ENCODE measurements at regions not wholly inside any gene's neighbourhood (a gene's known extent, or its start where the extent isn't known, plus 50 kb on each side); places are given as distances from the start of the nearest gene placed in this dataset.

DNA sequence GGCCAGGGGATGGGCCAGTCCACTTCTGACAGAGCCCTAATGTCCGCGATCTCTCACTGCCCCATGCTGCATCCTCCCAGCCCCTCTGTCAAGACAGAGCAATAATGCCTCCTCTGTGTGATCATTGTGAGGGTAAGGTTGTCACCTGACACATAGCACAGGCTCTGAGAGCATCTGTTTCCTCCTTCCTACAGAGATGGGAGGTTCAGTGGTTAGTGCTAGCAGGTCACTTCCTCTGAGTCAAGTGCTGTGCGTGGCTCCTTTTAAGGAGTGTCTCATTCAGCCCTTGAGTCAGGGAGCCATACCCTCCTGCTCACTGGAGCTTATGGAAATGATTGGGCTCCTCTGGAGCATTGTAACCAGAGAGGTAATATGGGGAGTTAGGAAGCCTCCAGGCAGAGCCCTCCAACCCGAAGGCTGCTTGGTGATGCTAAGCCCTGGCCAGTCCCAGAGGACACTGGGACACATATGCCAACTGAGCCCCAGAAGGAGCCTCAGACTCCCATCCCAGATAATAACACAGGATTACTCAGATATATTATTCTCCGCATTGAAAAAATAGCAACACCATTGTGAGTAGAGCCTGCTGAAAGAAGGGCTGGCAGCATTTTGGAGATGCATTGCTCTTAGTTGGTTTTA is 189.0 kb downstream of the GALNT1 start:
- DNase-seq (ENCODE audit: low spot score in 2 of 2): no peak

GRCh38 chr18:35771172-35771571 is 189.6 kb downstream of the GALNT1 start:
- no peak for ATAC-seq (ENCODE audit: low read depth)
- Mint-ChIP-seq H3K4me3 (no peak overlapping the region), H3K27me3 (no peaks in the 10 kb centered on the region), H3K9me3 (no peaks in the 10 kb centered on the region), H3K27ac (no peak overlapping the region), H3K4me1 (peaks cover 8% of the 10 kb centered on the region), H3K36me3 (no peaks in the 10 kb centered on the region)
- no peak for DNase-seq (ENCODE audit: low spot score in 2 of 2)

More for the DNA sequence above, 189.0 kb downstream of the GALNT1 start:
- peak; percentile 90 for ATAC-seq (ENCODE audit: low read depth)
- Mint-ChIP-seq H3K4me3 (no peak overlapping the region), H3K27me3 (no peaks in the 10 kb centered on the region), H3K27ac (peak overlapping the region; percentile 52), H3K4me1 (peaks cover 8% of the 10 kb centered on the region), H3K36me3 (no peaks in the 10 kb centered on the region), H3K9me3 (no peaks in the 10 kb centered on the region)

DNA sequence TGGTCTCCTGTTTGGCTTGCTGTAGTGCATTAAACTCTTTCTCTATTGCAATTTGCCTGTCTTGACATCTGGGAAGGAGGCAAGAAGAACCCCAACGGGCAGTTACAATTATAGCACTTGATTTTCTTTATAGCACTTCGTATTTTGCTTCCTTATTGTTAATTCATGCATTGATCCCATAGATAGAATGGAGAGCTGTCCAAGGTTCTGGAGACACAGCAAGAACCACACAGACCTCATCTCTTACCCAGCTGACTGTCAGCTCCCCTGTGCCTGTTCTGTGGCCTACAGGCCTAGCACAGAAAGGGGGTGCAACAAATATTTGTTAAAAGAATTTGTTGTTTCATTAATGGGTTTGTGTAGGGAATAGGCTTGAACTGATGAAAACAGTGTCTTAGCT is 194.3 kb downstream of the GALNT1 start:
- Mint-ChIP-seq H3K4me1 (peaks cover under 1% of the 10 kb centered on the region), H3K27me3 (peaks cover 8% of the 10 kb centered on the region), H3K9me3 (no peaks in the 10 kb centered on the region), H3K36me3 (peaks cover 2% of the 10 kb centered on the region), H3K27ac (no peak overlapping the region), H3K4me3 (no peak overlapping the region)
- ATAC-seq (ENCODE audit: low read depth) (no peak), DNase-seq (ENCODE audit: low spot score in 2 of 2) (no peak)

GRCh38 chr18:35776473-35776872 is 194.9 kb downstream of the GALNT1 start:
- Mint-ChIP-seq H3K9me3 (no peaks in the 10 kb centered on the region), H3K4me1 (no peaks in the 10 kb centered on the region), H3K36me3 (peaks cover 2% of the 10 kb centered on the region), H3K4me3 (no peak overlapping the region), H3K27me3 (peaks cover 11% of the 10 kb centered on the region), H3K27ac (no peak overlapping the region)
- ATAC-seq (ENCODE audit: low read depth): no peak
- no peak for DNase-seq (ENCODE audit: low spot score in 2 of 2)

- no peaks in the 10 kb centered on the region for H3K4me1 Mint-ChIP-seq
- no peak for DNase-seq (ENCODE audit: low spot score in 2 of 2)
These were observed 195.4 kb upstream of the RMP24 start for GRCh38 chr18:35777039-35777438.

GRCh38 chr18:35778850-35779627 is 193.4 kb upstream of the RMP24 start:
- no peaks in the 10 kb centered on the region for H3K9me3 Mint-ChIP-seq
- no peak overlapping the region for H3K4me3 Mint-ChIP-seq
- H3K36me3 Mint-ChIP-seq: peaks cover 2% of the 10 kb centered on the region
- ATAC-seq (ENCODE audit: low read depth): no peak
- H3K27me3 Mint-ChIP-seq: peaks cover 11% of the 10 kb centered on the region
- H3K4me1 Mint-ChIP-seq: no peaks in the 10 kb centered on the region
- no peak for DNase-seq (ENCODE audit: low spot score in 2 of 2)
- no peak overlapping the region for H3K27ac Mint-ChIP-seq

More at GRCh38 chr18:35777039-35777438, 195.4 kb upstream of the RMP24 start:
- H3K27ac Mint-ChIP-seq: no peak overlapping the region
- H3K27me3 Mint-ChIP-seq: peaks cover 11% of the 10 kb centered on the region
- no peak overlapping the region for H3K4me3 Mint-ChIP-seq
- no peak for ATAC-seq (ENCODE audit: low read depth)
- no peaks in the 10 kb centered on the region for H3K9me3 Mint-ChIP-seq
- H3K36me3 Mint-ChIP-seq: peaks cover 2% of the 10 kb centered on the region

DNA sequence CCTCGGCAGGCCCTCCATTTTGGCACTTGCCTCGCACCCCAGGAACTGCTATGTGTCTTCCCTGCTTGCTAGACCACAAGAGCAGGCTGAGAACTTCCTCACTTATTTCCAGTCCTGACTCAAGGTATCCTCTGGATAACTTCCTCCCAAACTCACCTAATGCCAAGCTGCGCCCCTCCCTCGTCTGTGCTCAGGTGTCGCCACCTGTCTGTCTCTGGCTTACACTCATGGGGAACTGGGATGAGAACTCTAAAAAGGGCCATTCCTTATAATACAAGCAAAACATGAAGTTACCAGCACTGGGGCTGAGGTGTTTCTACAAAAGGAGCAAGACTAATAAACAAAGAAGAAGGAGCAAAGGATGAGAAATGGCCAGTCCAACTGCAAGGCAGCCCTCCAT is 191.5 kb upstream of the RMP24 start:
- DNase-seq (ENCODE audit: low spot score in 2 of 2): no peak
- ATAC-seq (ENCODE audit: low read depth): no peak
- Mint-ChIP-seq H3K4me3 (no peak overlapping the region), H3K27ac (no peak overlapping the region), H3K9me3 (no peaks in the 10 kb centered on the region), H3K27me3 (peaks cover 13% of the 10 kb centered on the region), H3K36me3 (peaks cover 2% of the 10 kb centered on the region), H3K4me1 (peaks cover 6% of the 10 kb centered on the region)

DNA sequence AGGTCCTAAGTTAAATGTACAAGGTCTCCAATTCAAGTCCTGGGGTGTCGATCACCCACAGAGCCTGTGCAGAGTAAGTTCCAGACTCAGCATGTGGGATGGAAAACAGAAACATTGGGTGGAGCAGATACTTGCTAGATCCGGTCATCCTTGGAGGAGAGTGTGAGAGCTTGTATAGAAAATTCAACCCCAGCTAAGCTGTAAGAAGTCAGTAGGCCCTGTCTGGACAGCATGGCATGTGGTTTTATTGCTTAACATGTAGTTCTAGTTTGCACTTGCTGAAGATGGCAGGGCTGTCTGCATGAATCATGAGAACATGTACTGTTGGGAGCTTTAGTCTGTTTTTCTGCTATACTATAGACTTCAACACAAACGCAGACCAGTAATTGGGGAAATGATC is 189.6 kb upstream of the RMP24 start:
- Mint-ChIP-seq H3K27ac (no peak overlapping the region), H3K36me3 (no peaks in the 10 kb centered on the region), H3K27me3 (peaks cover 13% of the 10 kb centered on the region), H3K9me3 (no peaks in the 10 kb centered on the region), H3K4me1 (peaks cover 15% of the 10 kb centered on the region), H3K4me3 (no peak overlapping the region)
- no peak for ATAC-seq (ENCODE audit: low read depth)
- no peak for DNase-seq (ENCODE audit: low spot score in 2 of 2)

- peak in 1 of 2 donors; percentile 26 for DNase-seq (ENCODE audit: low spot score in 2 of 2)
- peaks cover 2% of the 10 kb centered on the region for H3K27me3 Mint-ChIP-seq
- no peaks in the 10 kb centered on the region for H3K9me3 Mint-ChIP-seq
- H3K36me3 Mint-ChIP-seq: no peaks in the 10 kb centered on the region
- no peak overlapping the region for H3K27ac Mint-ChIP-seq
- peak; percentile 98 for ATAC-seq (ENCODE audit: low read depth)
- peak overlapping the region; percentile 59 for H3K4me3 Mint-ChIP-seq
- peaks cover 15% of the 10 kb centered on the region for H3K4me1 Mint-ChIP-seq
These were observed 186.0 kb upstream of the RMP24 start for GRCh38 chr18:35786365-35787042.

- no peak for DNase-seq (ENCODE audit: low spot score in 2 of 2)
- no peak overlapping the region for H3K4me3 Mint-ChIP-seq
- H3K9me3 Mint-ChIP-seq: no peaks in the 10 kb centered on the region
- peaks cover 6% of the 10 kb centered on the region for H3K27me3 Mint-ChIP-seq
- H3K4me1 Mint-ChIP-seq: peaks cover 15% of the 10 kb centered on the region
- ATAC-seq (ENCODE audit: low read depth): no peak
- H3K36me3 Mint-ChIP-seq: peaks cover 2% of the 10 kb centered on the region
- H3K27ac Mint-ChIP-seq: no peak overlapping the region
These were observed 182.9 kb upstream of the RMP24 start for GRCh38 chr18:35789543-35789942.

- ATAC-seq (ENCODE audit: low read depth) (no peak), DNase-seq (ENCODE audit: low spot score in 2 of 2) (no peak)
These were observed 174.5 kb upstream of the RMP24 start for GRCh38 chr18:35797948-35798347.

GRCh38 chr18:35803551-35803950 is 168.9 kb upstream of the RMP24 start:
- H3K27ac Mint-ChIP-seq: no peak overlapping the region
- no peaks in the 10 kb centered on the region for H3K36me3 Mint-ChIP-seq
- H3K4me3 Mint-ChIP-seq: no peak overlapping the region
- no peaks in the 10 kb centered on the region for H3K27me3 Mint-ChIP-seq
- H3K4me1 Mint-ChIP-seq: no peaks in the 10 kb centered on the region
- no peaks in the 10 kb centered on the region for H3K9me3 Mint-ChIP-seq
- ATAC-seq (ENCODE audit: low read depth) (no peak), DNase-seq (ENCODE audit: low spot score in 2 of 2) (no peak)

More at GRCh38 chr18:35797948-35798347, 174.5 kb upstream of the RMP24 start:
- H3K9me3 Mint-ChIP-seq: no peaks in the 10 kb centered on the region
- H3K4me3 Mint-ChIP-seq: no peak overlapping the region
- H3K36me3 Mint-ChIP-seq: no peaks in the 10 kb centered on the region
- peaks cover 2% of the 10 kb centered on the region for H3K27me3 Mint-ChIP-seq
- no peak overlapping the region for H3K27ac Mint-ChIP-seq
- H3K4me1 Mint-ChIP-seq: no peaks in the 10 kb centered on the region

- H3K27me3 Mint-ChIP-seq: peaks cover 2% of the 10 kb centered on the region
These were observed 168.1 kb upstream of the RMP24 start for GRCh38 chr18:35804377-35804776.

DNA sequence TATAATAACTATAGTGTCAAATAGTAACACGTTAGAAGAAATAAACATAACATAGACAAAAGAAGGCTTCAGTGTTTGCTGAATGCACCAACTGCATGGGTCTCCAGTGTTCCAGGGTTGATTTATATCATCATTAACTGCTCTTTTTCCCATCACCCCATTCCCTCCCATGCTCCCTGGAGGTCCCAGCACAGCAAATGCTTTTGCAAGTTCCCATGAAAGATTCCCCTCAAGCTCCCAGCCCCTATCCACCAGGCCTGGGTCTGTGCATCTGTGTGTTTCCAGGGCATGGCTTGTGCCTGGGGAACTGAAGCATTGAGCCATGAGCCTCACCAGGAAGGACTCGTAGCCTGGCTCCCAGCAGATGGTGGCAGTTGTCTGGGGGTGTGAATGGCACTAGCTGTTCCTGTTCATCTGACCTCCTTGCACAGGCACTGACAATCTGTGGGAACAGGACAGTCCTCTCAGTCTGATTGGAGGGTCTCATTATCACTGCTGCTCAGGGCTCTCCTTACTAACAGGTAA is 164.6 kb upstream of the RMP24 start:
- Mint-ChIP-seq H3K27ac (no peak overlapping the region), H3K9me3 (no peaks in the 10 kb centered on the region), H3K4me1 (peaks cover 15% of the 10 kb centered on the region), H3K27me3 (peaks cover 10% of the 10 kb centered on the region), H3K36me3 (no peaks in the 10 kb centered on the region), H3K4me3 (no peak overlapping the region)
- ATAC-seq (ENCODE audit: low read depth) (no peak), DNase-seq (ENCODE audit: low spot score in 2 of 2) (no peak)

More at GRCh38 chr18:35804377-35804776, 168.1 kb upstream of the RMP24 start:
- Mint-ChIP-seq H3K36me3 (no peaks in the 10 kb centered on the region), H3K9me3 (no peaks in the 10 kb centered on the region), H3K27ac (no peak overlapping the region), H3K4me3 (no peak overlapping the region), H3K4me1 (peaks cover 6% of the 10 kb centered on the region)
- DNase-seq (ENCODE audit: low spot score in 2 of 2): no peak
- no peak for ATAC-seq (ENCODE audit: low read depth)

Measured in memory B cell (primary cell).